HCT116 (cell line): ENCODE measurements at regions not wholly inside any gene's neighbourhood (a gene's known extent, or its start where the extent isn't known, plus 50 kb on each side); places are given as distances from the start of the nearest gene placed in this dataset.

ENCODE experiments used
- ATAC-seq: fragments of 200-7000 bp; cut with Tn5 transposase; 2 replicates; pipeline ENCODE4 v1.9.1; 2020; ENCODE audit warnings: mild to moderate bottlenecking, moderate library complexity
- BruUV-seq: library from RNA; stranded (reverse); fragments of 400-500 nt; replicated peaks from 2 replicates; lab custom pipeline; 2021; lab: Mats Ljungman, UMichigan
- CTCF ChIA-PET: fragments of 300-600 bp; sonication (Branson Sonifier 250); formaldehyde crosslinking; loops from one replicate; lab custom pipeline; 2021; ENCODE audit warnings: antibody characterized with exemption; lab: Charles Lee
- POLR2A ChIA-PET: fragments of 300-600, 350-600 bp; sonication (Branson Sonifier 250); formaldehyde crosslinking; loops from one replicate; lab custom pipeline; 2021; ENCODE audit warnings: antibody characterized with exemption; lab: Charles Lee
- RAD21 ChIA-PET, 2 experiments: fragments of 300-600 bp; sonication (Branson Sonifier 250); formaldehyde crosslinking; loops; one replicate each; lab custom pipeline; 2023; ENCODE audit warnings: low total read pairs in 2 of 2; ENCODE audit not compliant: uncharacterized antibody in 2 of 2, unreplicated experiment in 2 of 2, low non-redundant PET in 1 of 2; lab: Charles Lee
- DNase-seq: peaks from one replicate; pipeline ENCODE4 v3.0.0-alpha.2; 2010; ENCODE audit warnings: low read depth, low spot score
- H2AFZ ChIP-seq: fragments of 200-600 bp; shearing (Covaris generic), sonication (generic); 2 replicates; pipeline ENCODE4 v1.6.1; 2017; ENCODE audit warnings: low read depth, mixed run types, mixed read lengths, antibody characterized with exemption, low read length; ENCODE audit not compliant: poor library complexity, severe bottlenecking
- H3K27ac ChIP-seq: 2 replicates; pipeline ENCODE4 v1.5.1; 2012; ENCODE audit warnings: low read depth, low read length
- H3K27me3 ChIP-seq: fragments of 200-600 bp; sonication (generic); 2 replicates; pipeline ENCODE4 v1.6.1; 2016; ENCODE audit warnings: mixed run types, low read length, mixed read lengths; ENCODE audit not compliant: insufficient read depth
- H3K36me3 ChIP-seq, 2 experiments: fragments of 200-500 bp in 1 of 2; fragments of 200-600 bp in 1 of 2; sonication (Bioruptor generic) in 1 of 2; sonication (generic) in 1 of 2; 2 replicates each; pipeline versions ENCODE4 v1.5.1 to v1.6.1; 2014 to 2016; ENCODE audit warnings: low read length in 2 of 2, inconsistent platforms in 1 of 2, mixed read lengths in 1 of 2, mixed run types in 1 of 2; ENCODE audit not compliant: insufficient read depth in 2 of 2, control insufficient read depth in 1 of 2
- H3K4me1 ChIP-seq, 2 experiments: fragments of 200-600 bp in 1 of 2; sonication (generic) in 1 of 2; 2 replicates each; pipeline versions ENCODE4 v1.5.1 to v1.6.1; 2012 to 2017; ENCODE audit warnings: low read length in 2 of 2, inconsistent platforms in 1 of 2, mild to moderate bottlenecking in 1 of 2, mixed read lengths in 1 of 2, mixed run types in 1 of 2, moderate library complexity in 1 of 2; ENCODE audit not compliant: insufficient read depth in 2 of 2, control insufficient read depth in 1 of 2
- H3K4me2 ChIP-seq: fragments of 200-600 bp; sonication (generic); 2 replicates; pipeline ENCODE4 v1.6.1; 2017; ENCODE audit warnings: mixed run types, low read length, mixed read lengths
- H3K4me3 ChIP-seq, 2 experiments: fragments of 200-600 bp in 1 of 2; sonication (generic) in 1 of 2; replicated peaks in 1 of 2; 2 replicates each; pipeline ENCODE4 v1.5.1; 2011 to 2016; ENCODE audit warnings: low read length in 2 of 2, control low read depth in 1 of 2, low read depth in 1 of 2, mild to moderate bottlenecking in 1 of 2, mixed read lengths in 1 of 2, mixed run types in 1 of 2
- H3K79me2 ChIP-seq: fragments of 200-600 bp; sonication (generic); 2 replicates; pipeline ENCODE4 v1.6.1; 2017; ENCODE audit warnings: mild to moderate bottlenecking, mixed run types, low read length, moderate library complexity, mixed read lengths; ENCODE audit not compliant: insufficient read depth
- H3K9ac ChIP-seq: fragments of 200-600 bp; sonication (generic); 2 replicates; pipeline ENCODE4 v1.6.1; 2016; ENCODE audit warnings: low read length, mixed read lengths
- H3K9me2 ChIP-seq: fragments of 200-600 bp; sonication (generic), shearing (Covaris generic); 2 replicates; pipeline ENCODE4 v1.6.1; 2017; ENCODE audit warnings: mixed run types, mild to moderate bottlenecking, moderate library complexity; ENCODE audit not compliant: insufficient read depth
- H3K9me3 ChIP-seq, 2 experiments: fragments of 200-500 bp in 1 of 2; fragments of 200-600 bp in 1 of 2; sonication (Bioruptor generic) in 1 of 2; sonication (generic) in 1 of 2; 2 replicates each; pipeline ENCODE4 v1.6.1; 2014 to 2017; ENCODE audit warnings: low read length in 2 of 2, mixed read lengths in 2 of 2, inconsistent platforms in 1 of 2, low read depth in 1 of 2, mild to moderate bottlenecking in 1 of 2, mixed run types in 1 of 2, moderate library complexity in 1 of 2; ENCODE audit not compliant: control insufficient read depth in 1 of 2, insufficient read depth in 1 of 2
- H4K20me1 ChIP-seq: fragments of 200-600 bp; sonication (generic), shearing (Covaris generic); 2 replicates; pipeline ENCODE4 v1.6.1; 2017; ENCODE audit warnings: mixed run types, mild to moderate bottlenecking, moderate library complexity; ENCODE audit not compliant: insufficient read depth
- CBX3 ChIP-seq: IDR thresholded peaks from 2 replicates; pipeline ENCODE4 v1.6.1; 2012; ENCODE audit warnings: low read depth
- CEBPB ChIP-seq: IDR thresholded peaks from 2 replicates; pipeline ENCODE4 v1.6.1; 2012; ENCODE audit warnings: low read depth
- ELF1 ChIP-seq: IDR thresholded peaks from 2 replicates; pipeline ENCODE4 v1.6.1; 2012; ENCODE audit warnings: low read depth, borderline replicate concordance
- JUND ChIP-seq: IDR thresholded peaks from 2 replicates; pipeline ENCODE4 v1.6.1; 2012
- POLR2A ChIP-seq: IDR thresholded peaks from 2 replicates; pipeline ENCODE4 v1.7.0; 2011; ENCODE audit warnings: borderline replicate concordance; ENCODE audit not compliant: insufficient read depth, insufficient read length; ENCODE audit errors: extremely low read depth
- RAD21 ChIP-seq: IDR thresholded peaks from 2 replicates; pipeline ENCODE4 v1.6.1; 2012; ENCODE audit warnings: low read depth, mild to moderate bottlenecking
- SIN3A ChIP-seq: IDR thresholded peaks from 2 replicates; pipeline ENCODE4 v1.6.1; 2012; ENCODE audit warnings: low read depth
- SP1 ChIP-seq: IDR thresholded peaks from 2 replicates; pipeline ENCODE4 v1.6.1; 2012; ENCODE audit warnings: low read depth
- YY1 ChIP-seq: IDR thresholded peaks from 2 replicates; pipeline ENCODE4 v1.6.1; 2011; ENCODE audit warnings: low read length, low read depth, moderate library complexity, mild to moderate bottlenecking; ENCODE audit not compliant: insufficient replicate concordance; ENCODE audit errors: extremely low read depth
- ZFX ChIP-seq: fragments of 450-650 bp; IDR thresholded peaks from 2 replicates; pipeline ENCODE4 v1.6.1; 2017
- ZNF274 ChIP-seq: fragments of 200-500 bp; sonication (Bioruptor generic); IDR thresholded peaks from 2 replicates; pipeline ENCODE4 v1.6.1; 2014; ENCODE audit warnings: mild to moderate bottlenecking, low read depth, low read length, inconsistent platforms
- intact Hi-C: fragments of 100-400 bp; cut with micrococcal nuclease; formaldehyde crosslinking; loops from 2 replicates; pipeline ENCODE4 v1.10.0; 2022
- TF ChIP-seq, protein P1 (sequence below): IDR thresholded peaks from 2 replicates; pipeline ENCODE4 v1.6.1; 2012
- TF ChIP-seq, protein P2 (sequence below): IDR thresholded peaks from 2 replicates; pipeline ENCODE4 v1.6.1; 2012; ENCODE audit warnings: low read depth
- TF ChIP-seq, protein P3 (sequence below): IDR thresholded peaks from 2 replicates; pipeline ENCODE4 v1.6.1; 2012
- TF ChIP-seq, protein P4 (sequence below): IDR thresholded peaks from 2 replicates; pipeline ENCODE4 v1.6.1; 2011; ENCODE audit warnings: mild to moderate bottlenecking, low read length, moderate library complexity; ENCODE audit not compliant: insufficient replicate concordance; ENCODE audit errors: extremely low read depth
- TF ChIP-seq, protein P5 (sequence below), 3 experiments: fragments of 200-600 bp in 1 of 3; sonication (generic) in 1 of 3; IDR thresholded peaks in 2 of 3; conservative IDR thresholded peaks in 1 of 3; 2 replicates each; pipeline ENCODE4 v1.5.1; 2012 to 2017; ENCODE audit warnings: low read depth in 2 of 3, low read length in 2 of 3, antibody characterized with exemption in 1 of 3, borderline replicate concordance in 1 of 3, control low read depth in 1 of 3, mild to moderate bottlenecking in 1 of 3, mixed read lengths in 1 of 3, mixed run types in 1 of 3, moderate library complexity in 1 of 3; ENCODE audit not compliant: insufficient read depth in 1 of 3

DNA sequence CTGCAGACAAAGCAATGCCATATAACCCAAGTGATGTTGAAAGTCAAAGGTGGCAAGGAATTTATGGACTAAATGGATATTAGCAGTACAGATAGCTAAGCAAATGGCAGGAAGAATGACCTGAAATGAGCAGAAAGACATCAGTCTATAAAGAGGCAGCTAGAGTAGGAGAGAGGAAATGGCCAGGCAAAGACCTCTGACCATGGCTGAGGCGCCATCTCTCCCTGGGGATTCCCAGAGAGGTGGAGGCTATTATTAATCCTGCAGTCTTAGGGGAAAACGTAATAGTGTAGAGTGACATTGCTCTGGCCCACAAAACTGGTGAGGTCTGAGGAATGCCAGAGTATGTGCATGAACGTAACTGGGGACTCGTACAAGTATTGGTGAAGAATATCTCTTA, 563.6 kb upstream of the PRMT6 start:
- Histone ChIP-seq H3K4me2 (no peak overlapping the region), H4K20me1 (no peaks in the 10 kb centered on the region; the same call in 1 of the 2 replicates), H3K4me3 (no peak overlapping the region), H3K79me2 (no peaks in the 10 kb centered on the region), H3K4me1 (no peaks in the 10 kb centered on the region), H3K9ac (no peak overlapping the region), H2AFZ (no peak overlapping the region), H3K27ac (no peak overlapping the region), H3K36me3 (no peaks in the 10 kb centered on the region; a peak in 1 of 4 replicates), H3K27me3 (no peaks in the 10 kb centered on the region), H3K9me2 (no peaks in the 10 kb centered on the region), H3K9me3 (peaks cover 8 to 27% of the 10 kb centered on the region in 2 experiments; a peak in 2 of 4 replicates)
- CTCF ChIA-PET = no interaction called here
- DNase-seq (no peak), ATAC-seq (no peak)
- POLR2A ChIA-PET = no interaction called here
- RAD21 ChIA-PET = interaction anchor here in 1 of 2 experiments (0.6 kb wide), 1 partner anchor 1339 kb away, joined by 3 read pairs; no protein-coding TSS in a partner anchor
- no TSS peak for BruUV-seq
- intact Hi-C loops = no loop called here
- TF ChIP-seq YY1 (no peak), ZFX (no peak), CEBPB (no peak), SP1 (no peak), POLR2A (no peak), SIN3A (no peak), CBX3 (no peak), ELF1 (no peak), JUND (no peak), RAD21 (no peak), ZNF274 (no peak)
- TF ChIP-seq, protein P1, sequence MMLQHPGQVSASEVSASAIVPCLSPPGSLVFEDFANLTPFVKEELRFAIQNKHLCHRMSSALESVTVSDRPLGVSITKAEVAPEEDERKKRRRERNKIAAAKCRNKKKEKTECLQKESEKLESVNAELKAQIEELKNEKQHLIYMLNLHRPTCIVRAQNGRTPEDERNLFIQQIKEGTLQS = no peak
- TF ChIP-seq, protein P2, sequence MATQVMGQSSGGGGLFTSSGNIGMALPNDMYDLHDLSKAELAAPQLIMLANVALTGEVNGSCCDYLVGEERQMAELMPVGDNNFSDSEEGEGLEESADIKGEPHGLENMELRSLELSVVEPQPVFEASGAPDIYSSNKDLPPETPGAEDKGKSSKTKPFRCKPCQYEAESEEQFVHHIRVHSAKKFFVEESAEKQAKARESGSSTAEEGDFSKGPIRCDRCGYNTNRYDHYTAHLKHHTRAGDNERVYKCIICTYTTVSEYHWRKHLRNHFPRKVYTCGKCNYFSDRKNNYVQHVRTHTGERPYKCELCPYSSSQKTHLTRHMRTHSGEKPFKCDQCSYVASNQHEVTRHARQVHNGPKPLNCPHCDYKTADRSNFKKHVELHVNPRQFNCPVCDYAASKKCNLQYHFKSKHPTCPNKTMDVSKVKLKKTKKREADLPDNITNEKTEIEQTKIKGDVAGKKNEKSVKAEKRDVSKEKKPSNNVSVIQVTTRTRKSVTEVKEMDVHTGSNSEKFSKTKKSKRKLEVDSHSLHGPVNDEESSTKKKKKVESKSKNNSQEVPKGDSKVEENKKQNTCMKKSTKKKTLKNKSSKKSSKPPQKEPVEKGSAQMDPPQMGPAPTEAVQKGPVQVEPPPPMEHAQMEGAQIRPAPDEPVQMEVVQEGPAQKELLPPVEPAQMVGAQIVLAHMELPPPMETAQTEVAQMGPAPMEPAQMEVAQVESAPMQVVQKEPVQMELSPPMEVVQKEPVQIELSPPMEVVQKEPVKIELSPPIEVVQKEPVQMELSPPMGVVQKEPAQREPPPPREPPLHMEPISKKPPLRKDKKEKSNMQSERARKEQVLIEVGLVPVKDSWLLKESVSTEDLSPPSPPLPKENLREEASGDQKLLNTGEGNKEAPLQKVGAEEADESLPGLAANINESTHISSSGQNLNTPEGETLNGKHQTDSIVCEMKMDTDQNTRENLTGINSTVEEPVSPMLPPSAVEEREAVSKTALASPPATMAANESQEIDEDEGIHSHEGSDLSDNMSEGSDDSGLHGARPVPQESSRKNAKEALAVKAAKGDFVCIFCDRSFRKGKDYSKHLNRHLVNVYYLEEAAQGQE = no peak
- TF ChIP-seq, protein P3, sequence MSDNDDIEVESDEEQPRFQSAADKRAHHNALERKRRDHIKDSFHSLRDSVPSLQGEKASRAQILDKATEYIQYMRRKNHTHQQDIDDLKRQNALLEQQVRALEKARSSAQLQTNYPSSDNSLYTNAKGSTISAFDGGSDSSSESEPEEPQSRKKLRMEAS = no peak
- TF ChIP-seq, protein P4, sequence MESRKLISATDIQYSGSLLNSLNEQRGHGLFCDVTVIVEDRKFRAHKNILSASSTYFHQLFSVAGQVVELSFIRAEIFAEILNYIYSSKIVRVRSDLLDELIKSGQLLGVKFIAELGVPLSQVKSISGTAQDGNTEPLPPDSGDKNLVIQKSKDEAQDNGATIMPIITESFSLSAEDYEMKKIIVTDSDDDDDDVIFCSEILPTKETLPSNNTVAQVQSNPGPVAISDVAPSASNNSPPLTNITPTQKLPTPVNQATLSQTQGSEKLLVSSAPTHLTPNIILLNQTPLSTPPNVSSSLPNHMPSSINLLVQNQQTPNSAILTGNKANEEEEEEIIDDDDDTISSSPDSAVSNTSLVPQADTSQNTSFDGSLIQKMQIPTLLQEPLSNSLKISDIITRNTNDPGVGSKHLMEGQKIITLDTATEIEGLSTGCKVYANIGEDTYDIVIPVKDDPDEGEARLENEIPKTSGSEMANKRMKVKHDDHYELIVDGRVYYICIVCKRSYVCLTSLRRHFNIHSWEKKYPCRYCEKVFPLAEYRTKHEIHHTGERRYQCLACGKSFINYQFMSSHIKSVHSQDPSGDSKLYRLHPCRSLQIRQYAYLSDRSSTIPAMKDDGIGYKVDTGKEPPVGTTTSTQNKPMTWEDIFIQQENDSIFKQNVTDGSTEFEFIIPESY = no peak
- TF ChIP-seq, protein P5, sequence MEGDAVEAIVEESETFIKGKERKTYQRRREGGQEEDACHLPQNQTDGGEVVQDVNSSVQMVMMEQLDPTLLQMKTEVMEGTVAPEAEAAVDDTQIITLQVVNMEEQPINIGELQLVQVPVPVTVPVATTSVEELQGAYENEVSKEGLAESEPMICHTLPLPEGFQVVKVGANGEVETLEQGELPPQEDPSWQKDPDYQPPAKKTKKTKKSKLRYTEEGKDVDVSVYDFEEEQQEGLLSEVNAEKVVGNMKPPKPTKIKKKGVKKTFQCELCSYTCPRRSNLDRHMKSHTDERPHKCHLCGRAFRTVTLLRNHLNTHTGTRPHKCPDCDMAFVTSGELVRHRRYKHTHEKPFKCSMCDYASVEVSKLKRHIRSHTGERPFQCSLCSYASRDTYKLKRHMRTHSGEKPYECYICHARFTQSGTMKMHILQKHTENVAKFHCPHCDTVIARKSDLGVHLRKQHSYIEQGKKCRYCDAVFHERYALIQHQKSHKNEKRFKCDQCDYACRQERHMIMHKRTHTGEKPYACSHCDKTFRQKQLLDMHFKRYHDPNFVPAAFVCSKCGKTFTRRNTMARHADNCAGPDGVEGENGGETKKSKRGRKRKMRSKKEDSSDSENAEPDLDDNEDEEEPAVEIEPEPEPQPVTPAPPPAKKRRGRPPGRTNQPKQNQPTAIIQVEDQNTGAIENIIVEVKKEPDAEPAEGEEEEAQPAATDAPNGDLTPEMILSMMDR (IDR thresholded peaks at IDR 0.05 in 2 of 3, conservative IDR thresholded peaks at IDR 0.05 in 1 of 3; ENCODE audit: borderline replicate concordance in 1 of 3, insufficient read depth in 1 of 3, low read depth in 2 of 3, low read length in 2 of 3) = no peak
